HEK293 (cell line): ENCODE measurements at regions not wholly inside any gene's neighbourhood (a gene's known extent, or its start where the extent isn't known, plus 50 kb on each side); places are given as distances from the start of the nearest gene placed in this dataset.

ENCODE experiments used
- ZNF155 ChIP-seq: fragments of 450-650 bp; formaldehyde crosslinking; IDR thresholded peaks from 2 replicates; pipeline ENCODE4 v1.5.1; 2016; ENCODE audit warnings: missing biosample characterization, missing genetic modification characterization
- ZNF274 ChIP-seq, 2 experiments: fragments of 200-500 bp in 1 of 2; fragments of 450-650 bp in 1 of 2; sonication (Bioruptor generic) in 1 of 2; formaldehyde crosslinking in 1 of 2; IDR thresholded peaks; 2 replicates each; pipeline versions ENCODE4 v1.5.1 to v1.6.1; 2014 to 2016; ENCODE audit warnings: borderline replicate concordance in 1 of 2, inconsistent platforms in 1 of 2, low read length in 1 of 2, missing biosample characterization in 1 of 2, missing genetic modification characterization in 1 of 2
- TF ChIP-seq, protein P1 (sequence below): fragments of 450-650 bp; formaldehyde crosslinking; IDR thresholded peaks from 2 replicates; pipeline ENCODE4 v1.5.1; 2016; ENCODE audit warnings: missing biosample characterization, missing genetic modification characterization
- TF ChIP-seq, protein P2 (sequence below): fragments of 450-650 bp; formaldehyde crosslinking; conservative IDR thresholded peaks from 2 replicates; pipeline ENCODE4 v1.5.1; 2016; ENCODE audit warnings: low read depth, missing biosample characterization, missing genetic modification characterization

DNA sequence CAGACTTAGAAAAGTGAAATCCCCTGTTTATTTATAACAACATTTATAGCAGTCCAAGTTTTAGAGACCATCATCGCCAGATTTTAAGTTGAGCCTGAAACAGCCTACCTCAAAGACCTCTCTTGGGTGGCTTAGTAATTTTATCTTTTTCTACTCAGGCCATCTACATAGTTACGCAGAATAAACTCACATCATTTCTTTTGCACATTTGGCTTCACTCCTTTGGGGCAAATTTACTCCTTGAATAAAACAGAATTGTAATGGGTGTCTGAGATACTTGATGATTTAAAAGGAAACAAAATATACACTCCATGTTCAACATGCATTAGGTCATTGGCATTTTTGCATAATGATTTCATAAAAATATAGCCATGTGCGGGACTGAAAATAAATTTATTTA lies 104.7 kb upstream of the TSPAN8 start:
- TF ChIP-seq ZNF155 (tag by site-specific recombination) = no peak
- TF ChIP-seq, protein P1, sequence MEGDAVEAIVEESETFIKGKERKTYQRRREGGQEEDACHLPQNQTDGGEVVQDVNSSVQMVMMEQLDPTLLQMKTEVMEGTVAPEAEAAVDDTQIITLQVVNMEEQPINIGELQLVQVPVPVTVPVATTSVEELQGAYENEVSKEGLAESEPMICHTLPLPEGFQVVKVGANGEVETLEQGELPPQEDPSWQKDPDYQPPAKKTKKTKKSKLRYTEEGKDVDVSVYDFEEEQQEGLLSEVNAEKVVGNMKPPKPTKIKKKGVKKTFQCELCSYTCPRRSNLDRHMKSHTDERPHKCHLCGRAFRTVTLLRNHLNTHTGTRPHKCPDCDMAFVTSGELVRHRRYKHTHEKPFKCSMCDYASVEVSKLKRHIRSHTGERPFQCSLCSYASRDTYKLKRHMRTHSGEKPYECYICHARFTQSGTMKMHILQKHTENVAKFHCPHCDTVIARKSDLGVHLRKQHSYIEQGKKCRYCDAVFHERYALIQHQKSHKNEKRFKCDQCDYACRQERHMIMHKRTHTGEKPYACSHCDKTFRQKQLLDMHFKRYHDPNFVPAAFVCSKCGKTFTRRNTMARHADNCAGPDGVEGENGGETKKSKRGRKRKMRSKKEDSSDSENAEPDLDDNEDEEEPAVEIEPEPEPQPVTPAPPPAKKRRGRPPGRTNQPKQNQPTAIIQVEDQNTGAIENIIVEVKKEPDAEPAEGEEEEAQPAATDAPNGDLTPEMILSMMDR (tag by site-specific recombination) = no peak
- no peak for TF ChIP-seq ZNF274 (IDR thresholded peaks at IDR 0.05; ENCODE audit: low read length)
- no peak for TF ChIP-seq ZNF274 (tag by site-specific recombination; IDR thresholded peaks at IDR 0.05; ENCODE audit: borderline replicate concordance)
- TF ChIP-seq, protein P2, sequence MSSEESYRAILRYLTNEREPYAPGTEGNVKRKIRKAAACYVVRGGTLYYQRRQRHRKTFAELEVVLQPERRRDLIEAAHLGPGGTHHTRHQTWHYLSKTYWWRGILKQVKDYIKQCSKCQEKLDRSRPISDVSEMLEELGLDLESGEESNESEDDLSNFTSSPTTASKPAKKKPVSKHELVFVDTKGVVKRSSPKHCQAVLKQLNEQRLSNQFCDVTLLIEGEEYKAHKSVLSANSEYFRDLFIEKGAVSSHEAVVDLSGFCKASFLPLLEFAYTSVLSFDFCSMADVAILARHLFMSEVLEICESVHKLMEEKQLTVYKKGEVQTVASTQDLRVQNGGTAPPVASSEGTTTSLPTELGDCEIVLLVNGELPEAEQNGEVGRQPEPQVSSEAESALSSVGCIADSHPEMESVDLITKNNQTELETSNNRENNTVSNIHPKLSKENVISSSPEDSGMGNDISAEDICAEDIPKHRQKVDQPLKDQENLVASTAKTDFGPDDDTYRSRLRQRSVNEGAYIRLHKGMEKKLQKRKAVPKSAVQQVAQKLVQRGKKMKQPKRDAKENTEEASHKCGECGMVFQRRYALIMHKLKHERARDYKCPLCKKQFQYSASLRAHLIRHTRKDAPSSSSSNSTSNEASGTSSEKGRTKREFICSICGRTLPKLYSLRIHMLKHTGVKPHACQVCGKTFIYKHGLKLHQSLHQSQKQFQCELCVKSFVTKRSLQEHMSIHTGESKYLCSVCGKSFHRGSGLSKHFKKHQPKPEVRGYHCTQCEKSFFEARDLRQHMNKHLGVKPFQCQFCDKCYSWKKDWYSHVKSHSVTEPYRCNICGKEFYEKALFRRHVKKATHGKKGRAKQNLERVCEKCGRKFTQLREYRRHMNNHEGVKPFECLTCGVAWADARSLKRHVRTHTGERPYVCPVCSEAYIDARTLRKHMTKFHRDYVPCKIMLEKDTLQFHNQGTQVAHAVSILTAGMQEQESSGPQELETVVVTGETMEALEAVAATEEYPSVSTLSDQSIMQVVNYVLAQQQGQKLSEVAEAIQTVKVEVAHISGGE (tag by site-specific recombination) = no peak
